ENCODE measurements at regions not wholly inside any gene's neighbourhood (a gene's known extent, or its start where the extent isn't known, plus 50 kb on each side); places are given as distances from the start of the nearest gene placed in this dataset.
"Not testable (repeated sequence)": the region's sequence is repeated elsewhere in the genome, so short reads cannot be mapped to it uniquely, and the experiment has no call there.

GRCh38 chr7:16094651-16095050 is 326.7 kb downstream of the CRPPA start:
- Mint-ChIP-seq H3K4me1 (ENCODE audit: low read depth) (no peaks in the 10 kb centered on the region), H3K36me3 (no peaks in the 10 kb centered on the region), H3K4me3 (no peak overlapping the region), H3K27ac (no peak overlapping the region), H3K9me3 (ENCODE audit: low read depth) (no peaks in the 10 kb centered on the region), H3K27me3 (peaks cover 1% of the 10 kb centered on the region)

GRCh38 chr7:16092711-16093110 is 328.6 kb downstream of the CRPPA start:
- H3K9me3 Mint-ChIP-seq (ENCODE audit: low read depth), result no peaks in the 10 kb centered on the region
- no peak overlapping the region for H3K4me3 Mint-ChIP-seq
- no peaks in the 10 kb centered on the region for H3K4me1 Mint-ChIP-seq (ENCODE audit: low read depth)
- H3K27ac Mint-ChIP-seq, result no peak overlapping the region
- H3K27me3 Mint-ChIP-seq, result peaks cover 1% of the 10 kb centered on the region
- H3K36me3 Mint-ChIP-seq, result no peaks in the 10 kb centered on the region

- Mint-ChIP-seq H3K27me3 (peaks cover 1% of the 10 kb centered on the region), H3K4me3 (no peak overlapping the region), H3K9me3 (ENCODE audit: low read depth) (no peaks in the 10 kb centered on the region), H3K27ac (no peak overlapping the region), H3K36me3 (no peaks in the 10 kb centered on the region), H3K4me1 (ENCODE audit: low read depth) (no peaks in the 10 kb centered on the region)
These were observed 329.5 kb downstream of the CRPPA start for GRCh38 chr7:16091701-16092310.

DNA sequence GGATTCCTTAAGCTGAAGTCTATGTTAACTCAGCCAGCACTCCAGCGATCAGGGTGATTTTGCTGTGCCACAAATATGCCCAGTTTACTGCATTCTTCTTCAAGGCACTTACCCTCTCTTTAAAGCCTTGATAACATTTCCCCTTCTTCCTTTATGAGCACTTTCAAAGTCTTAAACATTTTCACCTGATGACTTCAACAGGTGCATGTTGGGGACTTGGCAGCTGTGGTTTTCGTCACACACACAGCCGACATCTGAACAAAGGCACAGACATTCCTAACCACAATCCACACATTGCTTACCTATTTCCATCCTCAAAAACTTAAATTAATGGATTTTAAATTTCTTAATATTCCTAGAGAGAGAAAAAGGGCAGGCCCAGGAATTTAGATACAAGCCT is 331.5 kb downstream of the CRPPA start:
- Mint-ChIP-seq H3K27ac (no peak overlapping the region), H3K9me3 (ENCODE audit: low read depth) (no peaks in the 10 kb centered on the region), H3K4me1 (ENCODE audit: low read depth) (no peaks in the 10 kb centered on the region), H3K4me3 (no peak overlapping the region), H3K36me3 (no peaks in the 10 kb centered on the region), H3K27me3 (peaks cover 1% of the 10 kb centered on the region)

- Mint-ChIP-seq H3K4me1 (ENCODE audit: low read depth) (no peaks in the 10 kb centered on the region), H3K36me3 (no peaks in the 10 kb centered on the region), H3K4me3 (no peak overlapping the region), H3K27me3 (peaks cover 1% of the 10 kb centered on the region), H3K9me3 (ENCODE audit: low read depth) (no peaks in the 10 kb centered on the region), H3K27ac (no peak overlapping the region)
These were observed 332.1 kb downstream of the CRPPA start for GRCh38 chr7:16089191-16089590.

- Mint-ChIP-seq H3K4me3 (no peak overlapping the region), H3K27me3 (no peaks in the 10 kb centered on the region), H3K9me3 (ENCODE audit: low read depth) (no peaks in the 10 kb centered on the region), H3K4me1 (ENCODE audit: low read depth) (no peaks in the 10 kb centered on the region), H3K27ac (no peak overlapping the region), H3K36me3 (no peaks in the 10 kb centered on the region)
These were observed 334.6 kb downstream of the CRPPA start for GRCh38 chr7:16086743-16087142.

GRCh38 chr7:16085780-16086179 is 335.6 kb downstream of the CRPPA start:
- H3K9me3 Mint-ChIP-seq (ENCODE audit: low read depth); H3K4me1 Mint-ChIP-seq (ENCODE audit: low read depth); H3K27ac Mint-ChIP-seq; H3K4me3 Mint-ChIP-seq; H3K36me3 Mint-ChIP-seq; H3K27me3 Mint-ChIP-seq: not testable (repeated sequence)

- Mint-ChIP-seq H3K36me3 (no peaks in the 10 kb centered on the region), H3K27me3 (no peaks in the 10 kb centered on the region), H3K9me3 (ENCODE audit: low read depth) (no peaks in the 10 kb centered on the region), H3K4me1 (ENCODE audit: low read depth) (no peaks in the 10 kb centered on the region), H3K27ac (no peak overlapping the region), H3K4me3 (no peak overlapping the region)
These were observed 336.5 kb downstream of the CRPPA start for GRCh38 chr7:16084875-16085274.

DNA sequence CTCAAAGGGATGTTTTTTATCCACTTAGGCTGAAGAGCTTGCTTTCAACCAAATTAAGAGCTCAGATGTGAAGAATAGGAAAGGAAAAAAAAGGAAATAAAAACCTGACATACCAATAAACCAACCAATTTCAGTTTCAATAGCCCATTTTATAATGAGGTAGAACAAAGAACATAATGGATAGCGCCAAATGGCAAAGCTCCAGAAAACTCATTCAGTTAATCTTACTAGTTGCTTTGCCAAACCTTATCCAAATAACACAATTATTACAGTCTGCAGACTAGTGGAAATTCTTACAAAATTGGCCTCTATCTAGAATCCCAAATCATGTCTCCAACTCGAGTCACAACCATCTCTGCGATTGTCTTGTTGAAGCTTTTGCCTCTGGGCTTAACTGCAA is 337.0 kb downstream of the CRPPA start:
- Mint-ChIP-seq H3K4me1 (ENCODE audit: low read depth) (no peaks in the 10 kb centered on the region), H3K4me3 (no peak overlapping the region), H3K36me3 (no peaks in the 10 kb centered on the region), H3K27ac (no peak overlapping the region), H3K27me3 (no peaks in the 10 kb centered on the region), H3K9me3 (ENCODE audit: low read depth) (no peaks in the 10 kb centered on the region)

GRCh38 chr7:16083931-16084330 is 337.4 kb downstream of the CRPPA start:
- Mint-ChIP-seq H3K27me3 (no peaks in the 10 kb centered on the region), H3K36me3 (no peaks in the 10 kb centered on the region), H3K27ac (no peak overlapping the region), H3K4me1 (ENCODE audit: low read depth) (no peaks in the 10 kb centered on the region), H3K4me3 (no peak overlapping the region), H3K9me3 (ENCODE audit: low read depth) (no peaks in the 10 kb centered on the region)

GRCh38 chr7:16080131-16080530 is 341.2 kb downstream of the CRPPA start:
- Mint-ChIP-seq H3K4me3 (no peak overlapping the region), H3K27me3 (no peaks in the 10 kb centered on the region), H3K36me3 (no peaks in the 10 kb centered on the region), H3K9me3 (ENCODE audit: low read depth) (no peaks in the 10 kb centered on the region), H3K27ac (no peak overlapping the region), H3K4me1 (ENCODE audit: low read depth) (no peaks in the 10 kb centered on the region)

DNA sequence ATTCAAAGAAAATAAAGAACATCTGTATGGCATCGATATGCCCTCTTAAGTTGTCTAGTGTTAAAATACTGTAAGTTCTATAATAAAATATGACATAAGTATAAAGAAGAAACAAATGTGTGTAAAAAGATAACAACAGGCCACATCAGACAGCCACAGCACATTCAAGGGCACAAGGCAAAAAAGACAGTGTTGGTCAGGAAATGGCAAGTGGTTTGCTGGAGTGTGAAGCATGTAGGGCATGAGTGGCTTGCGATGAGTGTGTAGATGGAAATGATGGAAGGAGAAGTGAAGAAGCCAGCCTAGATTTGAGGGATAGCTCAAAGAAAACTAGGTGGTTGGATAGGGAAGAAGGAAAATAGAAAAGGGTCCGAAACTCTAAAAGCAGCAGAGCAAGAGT is 341.6 kb downstream of the CRPPA start:
- Mint-ChIP-seq H3K36me3 (no peaks in the 10 kb centered on the region), H3K4me3 (no peak overlapping the region), H3K4me1 (ENCODE audit: low read depth) (no peaks in the 10 kb centered on the region), H3K27ac (no peak overlapping the region), H3K9me3 (ENCODE audit: low read depth) (no peaks in the 10 kb centered on the region), H3K27me3 (no peaks in the 10 kb centered on the region)

GRCh38 chr7:16078076-16078952 is 343.0 kb downstream of the CRPPA start:
- H3K4me3 Mint-ChIP-seq, result no peak overlapping the region
- no peaks in the 10 kb centered on the region for H3K4me1 Mint-ChIP-seq (ENCODE audit: low read depth)
- H3K27me3 Mint-ChIP-seq, result no peaks in the 10 kb centered on the region
- H3K27ac Mint-ChIP-seq, result no peak overlapping the region
- H3K36me3 Mint-ChIP-seq, result no peaks in the 10 kb centered on the region
- H3K9me3 Mint-ChIP-seq (ENCODE audit: low read depth), result no peaks in the 10 kb centered on the region

- H3K27ac Mint-ChIP-seq, result no peak overlapping the region
- H3K4me3 Mint-ChIP-seq, result no peak overlapping the region
- no peaks in the 10 kb centered on the region for H3K4me1 Mint-ChIP-seq (ENCODE audit: low read depth)
- no peaks in the 10 kb centered on the region for H3K9me3 Mint-ChIP-seq (ENCODE audit: low read depth)
- no peaks in the 10 kb centered on the region for H3K36me3 Mint-ChIP-seq
- H3K27me3 Mint-ChIP-seq, result peaks cover 5% of the 10 kb centered on the region
These were observed 350.0 kb downstream of the CRPPA start for GRCh38 chr7:16071246-16071857.

GRCh38 chr7:16070806-16071205 is 350.5 kb downstream of the CRPPA start:
- Mint-ChIP-seq H3K9me3 (ENCODE audit: low read depth) (no peaks in the 10 kb centered on the region), H3K36me3 (no peaks in the 10 kb centered on the region), H3K27ac (no peak overlapping the region), H3K4me1 (ENCODE audit: low read depth) (no peaks in the 10 kb centered on the region), H3K27me3 (peaks cover 5% of the 10 kb centered on the region), H3K4me3 (no peak overlapping the region)
